K562 (cell line): ENCODE measurements at regions not wholly inside any gene's neighbourhood (a gene's known extent, or its start where the extent isn't known, plus 50 kb on each side); places are given as distances from the start of the nearest gene placed in this dataset.

Source experiments
- POLR3G ChIP-seq: IDR thresholded peaks from 2 replicates; pipeline ENCODE4 v1.6.1; 2011; ENCODE audit not compliant: insufficient read length, insufficient replicate concordance; ENCODE audit errors: extremely low read depth
- TF ChIP-seq, protein P1 (sequence below), 2 experiments: fragments of 450-650 bp; IDR thresholded peaks; 2 replicates each; pipeline ENCODE4 v1.6.1; 2016; ENCODE audit warnings: mild to moderate bottlenecking in 2 of 2, borderline replicate concordance in 1 of 2, low read depth in 1 of 2, moderate library complexity in 1 of 2
- TF ChIP-seq, protein P2 (sequence below): fragments of 250-450 bp; sonication (Bioruptor Pico); IDR thresholded peaks from 2 replicates; pipeline ENCODE4 v1.9.0; 2021; ENCODE audit warnings: mild to moderate bottlenecking, inconsistent platforms
- TF ChIP-seq, protein P3 (sequence below), 2 experiments: fragments of 450-650 bp; IDR thresholded peaks; 2 replicates each; pipeline ENCODE4 v1.6.1; 2018; ENCODE audit warnings: mild to moderate bottlenecking in 2 of 2, low read depth in 1 of 2; ENCODE audit not compliant: partially characterized antibody in 2 of 2

DNA sequence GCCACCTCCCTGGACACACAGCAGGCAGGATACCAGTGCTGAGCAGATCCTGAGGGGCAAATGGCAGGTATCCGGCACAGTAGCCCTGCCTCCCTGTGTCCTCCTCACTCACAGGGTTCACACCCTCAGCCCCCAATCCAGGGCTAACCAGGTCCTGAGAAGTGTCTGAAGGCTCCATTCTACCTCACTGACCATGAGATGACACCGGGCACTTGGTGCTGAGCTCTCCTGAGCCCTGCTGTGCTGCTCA is 115.4 kb upstream of the ATP2B2 start (continued):
- TF ChIP-seq, protein P1, sequence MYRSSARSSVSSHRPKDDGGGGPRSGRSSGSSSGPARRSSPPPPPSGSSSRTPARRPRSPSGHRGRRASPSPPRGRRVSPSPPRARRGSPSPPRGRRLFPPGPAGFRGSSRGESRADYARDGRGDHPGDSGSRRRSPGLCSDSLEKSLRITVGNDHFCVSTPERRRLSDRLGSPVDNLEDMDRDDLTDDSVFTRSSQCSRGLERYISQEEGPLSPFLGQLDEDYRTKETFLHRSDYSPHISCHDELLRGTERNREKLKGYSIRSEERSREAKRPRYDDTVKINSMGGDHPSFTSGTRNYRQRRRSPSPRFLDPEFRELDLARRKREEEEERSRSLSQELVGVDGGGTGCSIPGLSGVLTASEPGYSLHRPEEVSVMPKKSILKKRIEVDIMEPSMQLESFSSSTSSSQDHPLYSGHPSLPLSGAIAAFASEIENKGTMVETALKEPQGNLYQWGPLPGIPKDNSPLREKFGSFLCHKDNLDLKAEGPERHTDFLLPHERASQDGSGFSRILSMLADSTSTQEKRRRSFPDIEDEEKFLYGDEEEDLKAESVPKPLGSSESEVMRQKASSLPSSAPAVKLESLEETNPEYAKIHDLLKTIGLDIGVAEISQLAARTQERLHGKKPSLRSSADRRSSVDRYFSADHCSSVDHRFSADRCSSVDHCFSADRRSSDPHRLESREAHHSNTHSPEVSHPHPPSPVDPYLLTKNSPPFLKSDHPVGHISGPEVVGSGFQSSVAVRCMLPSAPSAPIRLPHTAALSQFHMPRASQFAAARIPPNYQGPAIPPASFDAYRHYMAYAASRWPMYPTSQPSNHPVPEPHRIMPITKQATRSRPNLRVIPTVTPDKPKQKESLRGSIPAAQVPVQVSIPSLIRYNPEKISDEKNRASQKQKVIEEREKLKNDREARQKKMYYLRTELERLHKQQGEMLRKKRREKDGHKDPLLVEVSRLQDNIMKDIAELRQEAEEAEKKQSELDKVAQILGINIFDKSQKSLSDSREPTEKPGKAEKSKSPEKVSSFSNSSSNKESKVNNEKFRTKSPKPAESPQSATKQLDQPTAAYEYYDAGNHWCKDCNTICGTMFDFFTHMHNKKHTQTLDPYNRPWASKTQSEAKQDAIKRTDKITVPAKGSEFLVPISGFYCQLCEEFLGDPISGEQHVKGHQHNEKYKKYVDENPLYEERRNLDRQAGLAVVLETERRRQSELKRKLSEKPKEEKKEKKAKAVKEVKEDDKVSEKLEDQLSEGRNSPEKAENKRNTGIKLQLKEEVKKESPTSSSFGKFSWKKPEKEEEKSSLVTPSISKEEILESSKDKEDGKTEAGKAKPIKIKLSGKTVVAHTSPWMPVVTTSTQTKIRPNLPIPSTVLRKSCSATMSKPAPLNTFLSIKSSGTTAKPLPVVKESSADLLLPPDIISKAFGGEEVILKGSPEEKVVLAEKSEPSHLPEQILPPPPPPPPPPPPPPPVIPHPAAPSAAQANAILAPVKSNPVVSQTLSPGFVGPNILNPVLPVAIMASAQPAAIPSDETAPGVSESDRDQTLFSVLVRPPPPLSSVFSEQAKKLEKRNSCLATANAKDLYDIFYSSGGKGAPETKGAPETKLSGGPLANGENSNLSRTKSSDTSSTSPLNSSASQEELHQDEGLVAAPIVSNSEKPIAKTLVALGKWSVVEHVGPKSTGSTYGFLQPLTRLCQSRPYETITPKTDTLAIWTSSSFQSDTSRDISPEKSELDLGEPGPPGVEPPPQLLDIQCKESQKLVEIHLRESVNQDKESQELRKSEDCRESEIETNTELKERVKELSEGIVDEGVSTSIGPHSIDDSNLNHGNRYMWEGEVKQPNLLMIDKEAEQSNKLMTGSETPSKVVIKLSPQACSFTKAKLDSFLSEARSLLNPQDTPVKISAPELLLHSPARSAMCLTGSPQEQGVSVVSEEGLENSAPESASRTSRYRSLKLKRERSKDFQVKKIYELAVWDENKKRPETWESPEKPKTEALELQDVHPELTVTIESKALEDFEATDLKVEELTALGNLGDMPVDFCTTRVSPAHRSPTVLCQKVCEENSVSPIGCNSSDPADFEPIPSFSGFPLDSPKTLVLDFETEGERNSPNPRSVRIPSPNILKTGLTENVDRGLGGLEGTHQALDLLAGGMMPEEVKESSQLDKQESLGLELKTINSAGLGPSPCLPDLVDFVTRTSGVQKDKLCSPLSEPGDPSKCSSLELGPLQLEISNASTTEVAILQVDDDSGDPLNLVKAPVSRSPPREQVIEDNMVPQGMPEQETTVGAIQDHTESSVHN (IDR thresholded peaks at IDR 0.05; ENCODE audit: borderline replicate concordance in 1 of 2, low read depth in 1 of 2), result no peak
- TF ChIP-seq, protein P2, sequence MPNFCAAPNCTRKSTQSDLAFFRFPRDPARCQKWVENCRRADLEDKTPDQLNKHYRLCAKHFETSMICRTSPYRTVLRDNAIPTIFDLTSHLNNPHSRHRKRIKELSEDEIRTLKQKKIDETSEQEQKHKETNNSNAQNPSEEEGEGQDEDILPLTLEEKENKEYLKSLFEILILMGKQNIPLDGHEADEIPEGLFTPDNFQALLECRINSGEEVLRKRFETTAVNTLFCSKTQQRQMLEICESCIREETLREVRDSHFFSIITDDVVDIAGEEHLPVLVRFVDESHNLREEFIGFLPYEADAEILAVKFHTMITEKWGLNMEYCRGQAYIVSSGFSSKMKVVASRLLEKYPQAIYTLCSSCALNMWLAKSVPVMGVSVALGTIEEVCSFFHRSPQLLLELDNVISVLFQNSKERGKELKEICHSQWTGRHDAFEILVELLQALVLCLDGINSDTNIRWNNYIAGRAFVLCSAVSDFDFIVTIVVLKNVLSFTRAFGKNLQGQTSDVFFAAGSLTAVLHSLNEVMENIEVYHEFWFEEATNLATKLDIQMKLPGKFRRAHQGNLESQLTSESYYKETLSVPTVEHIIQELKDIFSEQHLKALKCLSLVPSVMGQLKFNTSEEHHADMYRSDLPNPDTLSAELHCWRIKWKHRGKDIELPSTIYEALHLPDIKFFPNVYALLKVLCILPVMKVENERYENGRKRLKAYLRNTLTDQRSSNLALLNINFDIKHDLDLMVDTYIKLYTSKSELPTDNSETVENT (CRISPR knock-in tag), result no peak
- TF ChIP-seq, protein P3, sequence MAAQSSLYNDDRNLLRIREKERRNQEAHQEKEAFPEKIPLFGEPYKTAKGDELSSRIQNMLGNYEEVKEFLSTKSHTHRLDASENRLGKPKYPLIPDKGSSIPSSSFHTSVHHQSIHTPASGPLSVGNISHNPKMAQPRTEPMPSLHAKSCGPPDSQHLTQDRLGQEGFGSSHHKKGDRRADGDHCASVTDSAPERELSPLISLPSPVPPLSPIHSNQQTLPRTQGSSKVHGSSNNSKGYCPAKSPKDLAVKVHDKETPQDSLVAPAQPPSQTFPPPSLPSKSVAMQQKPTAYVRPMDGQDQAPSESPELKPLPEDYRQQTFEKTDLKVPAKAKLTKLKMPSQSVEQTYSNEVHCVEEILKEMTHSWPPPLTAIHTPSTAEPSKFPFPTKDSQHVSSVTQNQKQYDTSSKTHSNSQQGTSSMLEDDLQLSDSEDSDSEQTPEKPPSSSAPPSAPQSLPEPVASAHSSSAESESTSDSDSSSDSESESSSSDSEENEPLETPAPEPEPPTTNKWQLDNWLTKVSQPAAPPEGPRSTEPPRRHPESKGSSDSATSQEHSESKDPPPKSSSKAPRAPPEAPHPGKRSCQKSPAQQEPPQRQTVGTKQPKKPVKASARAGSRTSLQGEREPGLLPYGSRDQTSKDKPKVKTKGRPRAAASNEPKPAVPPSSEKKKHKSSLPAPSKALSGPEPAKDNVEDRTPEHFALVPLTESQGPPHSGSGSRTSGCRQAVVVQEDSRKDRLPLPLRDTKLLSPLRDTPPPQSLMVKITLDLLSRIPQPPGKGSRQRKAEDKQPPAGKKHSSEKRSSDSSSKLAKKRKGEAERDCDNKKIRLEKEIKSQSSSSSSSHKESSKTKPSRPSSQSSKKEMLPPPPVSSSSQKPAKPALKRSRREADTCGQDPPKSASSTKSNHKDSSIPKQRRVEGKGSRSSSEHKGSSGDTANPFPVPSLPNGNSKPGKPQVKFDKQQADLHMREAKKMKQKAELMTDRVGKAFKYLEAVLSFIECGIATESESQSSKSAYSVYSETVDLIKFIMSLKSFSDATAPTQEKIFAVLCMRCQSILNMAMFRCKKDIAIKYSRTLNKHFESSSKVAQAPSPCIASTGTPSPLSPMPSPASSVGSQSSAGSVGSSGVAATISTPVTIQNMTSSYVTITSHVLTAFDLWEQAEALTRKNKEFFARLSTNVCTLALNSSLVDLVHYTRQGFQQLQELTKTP (IDR thresholded peaks at IDR 0.05; ENCODE audit: low read depth in 1 of 2, partially characterized antibody in 2 of 2), result no peak
- no peak for TF ChIP-seq POLR3G
